ENCODE measurements at regions not wholly inside any gene's neighbourhood (a gene's known extent, or its start where the extent isn't known, plus 50 kb on each side); places are given as distances from the start of the nearest gene placed in this dataset.

- DNase-seq (ENCODE audit: extremely low read depth in 1 of 4, low spot score in 3 of 4) (peak in 3 of 4 experiments; percentile 4 to 19 (median 17)), FAIRE-seq (no peak), ATAC-seq (no peak)
- peak; percentile 10 to 14 (median 11); a peak in 1 of 6 replicates for TF ChIP-seq CTCF (IDR thresholded peaks at IDR 0.05 in 2 of 3, conservative IDR thresholded peaks at IDR 0.05 in 1 of 3; ENCODE audit: insufficient read depth in 2 of 3, low read depth in 1 of 3, low read length in 3 of 3)
- no peak for TF ChIP-seq ELF1 (tag; IDR thresholded peaks at IDR 0.05)
- TF ChIP-seq PURB (CRISPR knock-in tag; IDR thresholded peaks at IDR 0.05; ENCODE audit: low read depth): no peak
- TF ChIP-seq JUND (IDR thresholded peaks at IDR 0.05; ENCODE audit: borderline replicate concordance, low read depth, low read length): no peak
- no peak for TF ChIP-seq JUND (tag; IDR thresholded peaks at IDR 0.05; ENCODE audit: borderline replicate concordance, low read depth, low read length)
- TF ChIP-seq ZNF280B (CRISPR knock-in tag; IDR thresholded peaks at IDR 0.05): no peak
- peak in 1 of 2 experiments; percentile 39; a peak in 2 of 4 replicates for TF ChIP-seq RAD21 (CRISPR knock-in tag; conservative IDR thresholded peaks at IDR 0.05 in 1 of 2, IDR thresholded peaks at IDR 0.05 in 1 of 2)
- TF ChIP-seq CTCFL (IDR thresholded peaks at IDR 0.05; ENCODE audit: borderline replicate concordance, insufficient read depth, low read depth, low read length, poor library complexity, severe bottlenecking): no peak
- TF ChIP-seq TEAD1 (CRISPR knock-in tag; IDR thresholded peaks at IDR 0.05): no peak
- TF ChIP-seq HDGF (IDR thresholded peaks at IDR 0.05): no peak
- TF ChIP-seq TFAP4 (CRISPR knock-in tag; IDR thresholded peaks at IDR 0.05; ENCODE audit: borderline replicate concordance): no peak
- TF ChIP-seq ZKSCAN1 (IDR thresholded peaks at IDR 0.05; ENCODE audit: low read depth, low read length): no peak
- ChIA-PET POLR2A (interaction anchor here (0.7 kb wide), 1 partner anchor 9 kb away, joined by 3 read pairs; no protein-coding TSS in a partner anchor), CTCF (ENCODE audit: low intra/inter-chr PET ratio) (no interaction called here)
- Histone ChIP-seq H3K9me3 (replicated peaks; ENCODE audit: control insufficient read depth, insufficient read depth, low read depth, low read length) (no peaks in the 10 kb centered on the region), H3K4me2 (ENCODE audit: insufficient read depth, low read length) (no peak overlapping the region), H3K4me1 (replicated peaks in 1 of 2; ENCODE audit: control insufficient read depth in 2 of 2, insufficient read depth in 2 of 2, low read length in 2 of 2) (no peaks in the 10 kb centered on the region), H3K36me3 (ENCODE audit: control insufficient read depth, insufficient read depth, low read length) (no peaks in the 10 kb centered on the region), H3K9ac (ENCODE audit: insufficient read depth in 1 of 2, low read depth in 2 of 2, low read length in 2 of 2) (no peak overlapping the region), H2AFZ (ENCODE audit: low read depth, low read length) (no peak overlapping the region), H3K27ac (ENCODE audit: extremely low read depth, low read depth, low read length) (no peak overlapping the region), H3K79me2 (ENCODE audit: control insufficient read depth, insufficient read depth, low read length) (no peaks in the 10 kb centered on the region), H4K20me1 (replicated peaks; ENCODE audit: control insufficient read depth, insufficient read depth, low read length) (no peaks in the 10 kb centered on the region), H3K4me3 (no peak overlapping the region), H3K27me3 (ENCODE audit: control insufficient read depth in 2 of 2, insufficient read depth in 2 of 2, low read length in 2 of 2) (no peaks in the 10 kb centered on the region), H3K9me1 (ENCODE audit: control insufficient read depth, insufficient read depth, low read length) (no peaks in the 10 kb centered on the region)
- WGBS (ENCODE audit: insufficient coverage, low coverage, missing lambda C conversion rate): 0% methylated on average over 2 of the region's 3 CpGs
- intact Hi-C loops (cut with micrococcal nuclease): no loop called here
- no TSS peak for BruUV-seq (replicated peaks)
- in situ Hi-C loops (cut with MboI): no loop called here
Observed at GRCh38 chr3:165624761-165625160, 212.5 kb downstream of the BCHE start.
